Endothelial cell of umbilical vein (primary cell): ENCODE measurements at regions not wholly inside any gene's neighbourhood (a gene's known extent, or its start where the extent isn't known, plus 50 kb on each side); places are given as distances from the start of the nearest gene placed in this dataset.

Source experiments
- BruUV-seq: library from RNA; stranded (reverse); fragments of 400-500 nt; replicated peaks from 2 replicates; lab custom pipeline; 2021; lab: Mats Ljungman, UMichigan
- CTCF ChIA-PET: fragments of 300-600, 350-600 bp; sonication (Branson Sonifier 250); formaldehyde crosslinking; loops from one replicate; lab custom pipeline; 2021; ENCODE audit warnings: antibody characterized with exemption, inconsistent platforms; lab: Charles Lee
- POLR2A ChIA-PET: fragments of 300-600, 350-600 bp; sonication (Branson Sonifier 250); formaldehyde crosslinking; loops from one replicate; lab custom pipeline; 2021; ENCODE audit warnings: antibody characterized with exemption, inconsistent platforms; lab: Charles Lee
- DNase-seq: peaks from one replicate; pipeline ENCODE4 v3.0.0-alpha.2; 2011; ENCODE audit warnings: low read depth, low spot score
- FAIRE-seq: peaks from 2 replicates; lab custom pipeline; 2011; peaks lifted over from hg19 to GRCh38; lab: Jason Lieb, UNC
- H2AFZ ChIP-seq: 2 replicates; pipeline ENCODE4 v1.6.0; 2012; ENCODE audit warnings: low read depth, low read length, control low read depth, inconsistent platforms
- H3K27ac ChIP-seq: 2 replicates; pipeline ENCODE4 v1.5.1; 2011; ENCODE audit warnings: low read depth, mild to moderate bottlenecking, control low read depth, low read length, moderate library complexity; ENCODE audit not compliant: insufficient read depth
- H3K27me3 ChIP-seq, 2 experiments: 2 replicates each; pipeline versions ENCODE4 v1.6.0 to v1.6.1; 2011; ENCODE audit warnings: low read length in 2 of 2, mixed read lengths in 1 of 2; ENCODE audit not compliant: control insufficient read depth in 2 of 2, insufficient read depth in 2 of 2
- H3K36me3 ChIP-seq, 2 experiments: 2 replicates in 1 of 2; 3 replicates in 1 of 2; pipeline ENCODE4 v1.5.1; 2011; ENCODE audit warnings: low read length in 2 of 2, mild to moderate bottlenecking in 1 of 2, moderate library complexity in 1 of 2; ENCODE audit not compliant: control insufficient read depth in 2 of 2, insufficient read depth in 2 of 2; ENCODE audit errors: extremely low read depth in 1 of 2
- H3K4me1 ChIP-seq: 3 replicates; pipeline ENCODE4 v1.5.1; 2011; ENCODE audit warnings: mild to moderate bottlenecking, low read length; ENCODE audit not compliant: control insufficient read depth, insufficient read depth; ENCODE audit errors: extremely low read depth
- H3K4me2 ChIP-seq: 2 replicates; pipeline ENCODE4 v1.6.1; 2011; ENCODE audit warnings: low read length, control low read depth, mixed read lengths; ENCODE audit not compliant: insufficient read depth
- H3K4me3 ChIP-seq, 3 experiments: fragments of 200-600 bp in 1 of 3; sonication (generic), shearing (Covaris generic) in 1 of 3; replicated peaks in 1 of 3; 2 replicates each; pipeline ENCODE4 v1.5.1; 2011 to 2016; ENCODE audit warnings: control low read depth in 3 of 3, low read length in 3 of 3, mild to moderate bottlenecking in 2 of 3, inconsistent platforms in 1 of 3, low read depth in 1 of 3, moderate library complexity in 1 of 3; ENCODE audit not compliant: insufficient read depth in 1 of 3
- H3K79me2 ChIP-seq: 2 replicates; pipeline ENCODE4 v1.6.0; 2012; ENCODE audit warnings: low read length, inconsistent platforms; ENCODE audit not compliant: control insufficient read depth, insufficient read depth
- H3K9ac ChIP-seq: replicated peaks from 2 replicates; pipeline ENCODE3; 2011; ENCODE audit warnings: low read length, control low read depth; ENCODE audit not compliant: insufficient read depth; ENCODE audit errors: extremely low read depth
- H3K9me1 ChIP-seq: replicated peaks from 3 replicates; pipeline ENCODE4 v1.6.0; 2011; ENCODE audit warnings: mild to moderate bottlenecking, low read length; ENCODE audit not compliant: control insufficient read depth, insufficient read depth; ENCODE audit errors: extremely low read depth
- H3K9me3 ChIP-seq: replicated peaks from 2 replicates; pipeline ENCODE4 v1.5.1; 2012; ENCODE audit warnings: low read length, inconsistent platforms; ENCODE audit not compliant: control insufficient read depth, insufficient read depth
- H4K20me1 ChIP-seq: replicated peaks from 2 replicates; pipeline ENCODE3; 2011; ENCODE audit warnings: mild to moderate bottlenecking, low read length; ENCODE audit not compliant: control insufficient read depth, insufficient read depth; ENCODE audit errors: extremely low read depth
- EZH2 ChIP-seq: IDR thresholded peaks from 2 replicates; pipeline ENCODE4 v1.6.1; 2012; ENCODE audit warnings: borderline replicate concordance, low read depth, mild to moderate bottlenecking, moderate library complexity, low read length, inconsistent platforms; ENCODE audit not compliant: severe bottlenecking
- FOS ChIP-seq: IDR thresholded peaks from 2 replicates; pipeline ENCODE4 v1.6.1; 2011; ENCODE audit warnings: mild to moderate bottlenecking, low read length, moderate library complexity, borderline replicate concordance; ENCODE audit not compliant: insufficient read depth
- GATA2 ChIP-seq: IDR thresholded peaks from 2 replicates; pipeline ENCODE4 v1.7.0; 2011; ENCODE audit warnings: low read depth, mild to moderate bottlenecking, moderate library complexity, mixed read lengths, low read length; ENCODE audit not compliant: insufficient read length, insufficient read depth
- JUN ChIP-seq: IDR thresholded peaks from 2 replicates; pipeline ENCODE4 v1.6.1; 2011; ENCODE audit warnings: borderline replicate concordance, low read depth; ENCODE audit not compliant: insufficient read length, insufficient read depth
- MYC ChIP-seq: IDR thresholded peaks from one replicate; pipeline ENCODE4 v1.6.1; 2011; ENCODE audit warnings: mild to moderate bottlenecking, low read depth, low read length
- POLR2A ChIP-seq: IDR thresholded peaks from 2 replicates; pipeline ENCODE4 v1.6.1; 2012; ENCODE audit warnings: low read depth, mild to moderate bottlenecking, control low read depth, low read length
- POLR2AphosphoS5 ChIP-seq: IDR thresholded peaks from 2 replicates; pipeline ENCODE4 v1.6.1; 2012; ENCODE audit warnings: low read depth, mild to moderate bottlenecking, control low read depth, low read length, moderate library complexity; ENCODE audit not compliant: insufficient read depth
- dilution Hi-C: fragments of 300-500 bp; cut with MboI; formaldehyde crosslinking; loops from one replicate; pipeline ENCODE4 v1.15.0; 2019; ENCODE audit warnings: low sequenced_read_pairs; ENCODE audit not compliant: extremely low pct_ligation_motif_present
- intact Hi-C: fragments of 100-400 bp; cut with micrococcal nuclease; formaldehyde crosslinking; loops from one replicate; pipeline ENCODE4 v1.10.0; 2022
- TF ChIP-seq, protein P1 (sequence below), 2 donors: IDR thresholded peaks; 1 replicate in 1 of 2; 2 replicates in 1 of 2; pipeline ENCODE4 v1.5.1; 2011; ENCODE audit warnings: low read length in 2 of 2, mild to moderate bottlenecking in 2 of 2, moderate library complexity in 2 of 2, control low read depth in 1 of 2, inconsistent platforms in 1 of 2, low read depth in 1 of 2; ENCODE audit not compliant: insufficient read depth in 1 of 2; ENCODE audit errors: extremely low read depth in 1 of 2
- TF ChIP-seq, protein P2 (sequence below): IDR thresholded peaks from 2 replicates; pipeline ENCODE4 v1.6.1; 2011; ENCODE audit not compliant: insufficient read depth, insufficient read length

GRCh38 chr2:177020524-177021119 is 192.0 kb upstream of the HNRNPA3 start:
- Histone ChIP-seq H3K36me3 (no peaks in the 10 kb centered on the region), H3K79me2 (no peaks in the 10 kb centered on the region), H4K20me1 (no peaks in the 10 kb centered on the region), H3K27me3 (peaks cover 2 to 7% of the 10 kb centered on the region in 2 experiments), H2AFZ (no peak overlapping the region), H3K9me3 (no peaks in the 10 kb centered on the region), H3K4me1 (no peaks in the 10 kb centered on the region), H3K4me2 (no peak overlapping the region), H3K4me3 (no peak overlapping the region), H3K27ac (no peak overlapping the region), H3K9ac (no peak overlapping the region), H3K9me1 (no peaks in the 10 kb centered on the region)
- no peak for DNase-seq
- BruUV-seq, result no TSS peak
- dilution Hi-C loops, result no loop called here
- FAIRE-seq, result no peak
- ChIA-PET POLR2A (no interaction called here), CTCF (no interaction called here)
- intact Hi-C loops, result no loop called here
- TF ChIP-seq FOS, result no peak
- no peak for TF ChIP-seq MYC
- no peak for TF ChIP-seq POLR2AphosphoS5
- TF ChIP-seq, protein P1, sequence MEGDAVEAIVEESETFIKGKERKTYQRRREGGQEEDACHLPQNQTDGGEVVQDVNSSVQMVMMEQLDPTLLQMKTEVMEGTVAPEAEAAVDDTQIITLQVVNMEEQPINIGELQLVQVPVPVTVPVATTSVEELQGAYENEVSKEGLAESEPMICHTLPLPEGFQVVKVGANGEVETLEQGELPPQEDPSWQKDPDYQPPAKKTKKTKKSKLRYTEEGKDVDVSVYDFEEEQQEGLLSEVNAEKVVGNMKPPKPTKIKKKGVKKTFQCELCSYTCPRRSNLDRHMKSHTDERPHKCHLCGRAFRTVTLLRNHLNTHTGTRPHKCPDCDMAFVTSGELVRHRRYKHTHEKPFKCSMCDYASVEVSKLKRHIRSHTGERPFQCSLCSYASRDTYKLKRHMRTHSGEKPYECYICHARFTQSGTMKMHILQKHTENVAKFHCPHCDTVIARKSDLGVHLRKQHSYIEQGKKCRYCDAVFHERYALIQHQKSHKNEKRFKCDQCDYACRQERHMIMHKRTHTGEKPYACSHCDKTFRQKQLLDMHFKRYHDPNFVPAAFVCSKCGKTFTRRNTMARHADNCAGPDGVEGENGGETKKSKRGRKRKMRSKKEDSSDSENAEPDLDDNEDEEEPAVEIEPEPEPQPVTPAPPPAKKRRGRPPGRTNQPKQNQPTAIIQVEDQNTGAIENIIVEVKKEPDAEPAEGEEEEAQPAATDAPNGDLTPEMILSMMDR (IDR thresholded peaks at IDR 0.05; ENCODE audit: extremely low read depth in 1 of 2, insufficient read depth in 1 of 2, low read depth in 1 of 2, low read length in 2 of 2), result no peak
- no peak for TF ChIP-seq JUN
- TF ChIP-seq, protein P2, sequence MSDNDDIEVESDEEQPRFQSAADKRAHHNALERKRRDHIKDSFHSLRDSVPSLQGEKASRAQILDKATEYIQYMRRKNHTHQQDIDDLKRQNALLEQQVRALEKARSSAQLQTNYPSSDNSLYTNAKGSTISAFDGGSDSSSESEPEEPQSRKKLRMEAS, result no peak
- no peak for TF ChIP-seq GATA2
- TF ChIP-seq EZH2, result no peak
- TF ChIP-seq POLR2A, result no peak
